ENCODE measurements at regions not wholly inside any gene's neighbourhood (a gene's known extent, or its start where the extent isn't known, plus 50 kb on each side); places are given as distances from the start of the nearest gene placed in this dataset.

DNA sequence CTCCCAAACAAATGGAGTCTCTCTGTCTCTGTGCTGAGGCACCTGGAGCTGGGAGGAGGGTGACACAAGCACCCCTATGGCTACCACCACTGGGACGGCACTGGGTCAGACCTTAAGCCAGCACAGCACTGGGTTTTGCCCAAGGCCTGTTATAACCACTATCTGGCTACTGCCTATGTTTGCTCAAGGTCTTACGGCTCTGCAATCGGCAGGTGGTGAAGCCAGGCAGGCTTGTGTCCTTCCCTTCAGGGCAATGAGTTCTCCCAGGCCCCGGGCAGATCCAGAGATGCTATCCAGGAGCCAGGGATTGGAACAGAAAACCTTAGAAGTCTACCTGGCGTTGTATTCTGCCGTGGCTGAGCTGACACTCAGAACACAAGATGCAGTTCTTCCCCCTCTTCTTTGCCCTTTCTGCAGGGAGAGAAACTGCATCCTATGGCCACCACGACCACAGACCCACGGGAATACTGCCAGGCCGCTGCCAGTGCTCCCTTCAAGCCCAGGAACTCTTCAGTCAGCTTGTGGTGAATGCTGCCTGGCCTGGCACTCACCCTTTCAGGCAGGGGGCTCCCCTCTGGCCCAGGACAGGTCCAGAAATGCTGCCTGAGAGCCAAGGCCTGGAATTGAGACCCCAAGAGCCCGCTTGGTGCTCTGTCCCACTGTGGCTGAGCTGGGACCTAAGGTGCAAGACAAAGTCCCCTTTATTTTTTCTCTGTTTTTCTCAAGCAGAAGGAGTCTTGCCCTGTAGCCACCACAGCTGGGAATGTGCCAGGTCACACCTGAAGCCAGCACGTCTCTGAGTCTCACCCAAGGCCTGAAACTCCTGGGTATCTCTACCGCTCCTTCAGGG, 67.0 kb upstream of the FRMD1 start:
- Histone ChIP-seq H3K4me1 (no peaks in the 10 kb centered on the region), H3K9me3 (no peaks in the 10 kb centered on the region), H3K36me3 (ENCODE audit: low read depth, missing control alignments) (no peaks in the 10 kb centered on the region), H3K27me3 (no peaks in the 10 kb centered on the region), H3K27ac (no peak overlapping the region), H3K4me3 (no peak overlapping the region)
- intact Hi-C loops (cut with DNase I; ENCODE audit: low total_unique reads) = no loop called here
- DNase-seq = no peak
- WGBS, 2 donors = 66 to 84% methylated on average over 5 to 11 of the region's 12 CpGs
- no peak for TF ChIP-seq POLR2A (IDR thresholded peaks at IDR 0.05)
- TF ChIP-seq, protein P1, sequence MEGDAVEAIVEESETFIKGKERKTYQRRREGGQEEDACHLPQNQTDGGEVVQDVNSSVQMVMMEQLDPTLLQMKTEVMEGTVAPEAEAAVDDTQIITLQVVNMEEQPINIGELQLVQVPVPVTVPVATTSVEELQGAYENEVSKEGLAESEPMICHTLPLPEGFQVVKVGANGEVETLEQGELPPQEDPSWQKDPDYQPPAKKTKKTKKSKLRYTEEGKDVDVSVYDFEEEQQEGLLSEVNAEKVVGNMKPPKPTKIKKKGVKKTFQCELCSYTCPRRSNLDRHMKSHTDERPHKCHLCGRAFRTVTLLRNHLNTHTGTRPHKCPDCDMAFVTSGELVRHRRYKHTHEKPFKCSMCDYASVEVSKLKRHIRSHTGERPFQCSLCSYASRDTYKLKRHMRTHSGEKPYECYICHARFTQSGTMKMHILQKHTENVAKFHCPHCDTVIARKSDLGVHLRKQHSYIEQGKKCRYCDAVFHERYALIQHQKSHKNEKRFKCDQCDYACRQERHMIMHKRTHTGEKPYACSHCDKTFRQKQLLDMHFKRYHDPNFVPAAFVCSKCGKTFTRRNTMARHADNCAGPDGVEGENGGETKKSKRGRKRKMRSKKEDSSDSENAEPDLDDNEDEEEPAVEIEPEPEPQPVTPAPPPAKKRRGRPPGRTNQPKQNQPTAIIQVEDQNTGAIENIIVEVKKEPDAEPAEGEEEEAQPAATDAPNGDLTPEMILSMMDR (IDR thresholded peaks at IDR 0.05) = no peak

DNA sequence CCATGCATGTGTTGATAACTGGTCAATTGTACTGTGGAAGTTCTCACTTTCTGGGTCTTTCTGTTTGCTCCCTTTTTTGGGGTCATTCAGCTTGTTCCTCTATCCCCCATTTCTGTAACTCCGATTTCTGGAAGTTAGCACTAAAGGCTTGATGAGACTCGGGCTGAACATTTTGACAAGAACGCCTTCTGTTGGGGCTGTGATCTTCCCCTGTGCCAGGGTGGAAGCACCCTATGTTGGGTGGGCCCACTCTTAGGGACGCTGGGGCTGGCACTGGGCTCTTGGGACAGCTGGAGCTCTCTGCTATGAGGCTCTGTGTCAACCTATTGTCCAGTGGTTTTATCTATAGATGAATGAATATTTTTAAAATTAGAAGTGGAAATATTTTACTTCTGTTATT, 60.1 kb upstream of the FRMD1 start:
- H3K27me3 ChIP-seq = no peaks in the 10 kb centered on the region
- intact Hi-C loops (cut with DNase I; ENCODE audit: low total_unique reads) = no loop called here
- no peaks in the 10 kb centered on the region for H3K36me3 ChIP-seq (ENCODE audit: low read depth, missing control alignments)
- DNase-seq = peak; percentile 10
- TF ChIP-seq POLR2A (IDR thresholded peaks at IDR 0.05) = no peak
- TF ChIP-seq, protein P1 (IDR thresholded peaks at IDR 0.05) = no peak
- WGBS, 2 donors = 83 to 84% methylated on average over 4 of the region's 4 CpGs
- H3K27ac ChIP-seq = no peak overlapping the region
- no peaks in the 10 kb centered on the region for H3K4me1 ChIP-seq
- H3K9me3 ChIP-seq = no peaks in the 10 kb centered on the region
- H3K4me3 ChIP-seq = no peak overlapping the region

DNA sequence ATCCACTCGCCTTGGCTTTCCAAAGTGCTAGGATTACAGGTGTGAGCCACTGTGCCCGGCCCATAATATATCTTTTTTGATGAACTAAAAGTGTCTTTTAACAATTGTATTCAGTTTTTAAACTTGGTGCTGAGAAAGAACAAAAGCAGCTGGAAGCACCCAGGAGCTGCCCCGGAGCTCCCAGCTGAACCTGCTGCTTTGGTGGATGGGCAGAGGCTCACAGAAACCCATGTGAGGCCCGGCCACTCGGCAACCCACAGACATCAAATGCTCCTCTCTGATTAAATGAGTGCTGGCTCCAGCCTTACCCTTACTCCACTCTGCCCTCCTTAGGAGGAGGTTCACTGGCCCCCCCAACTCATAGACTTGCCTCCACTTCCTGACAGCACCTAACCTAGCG, 59.4 kb upstream of the FRMD1 start:
- Histone ChIP-seq H3K27me3 (no peaks in the 10 kb centered on the region), H3K27ac (no peak overlapping the region), H3K4me1 (peaks cover 2% of the 10 kb centered on the region), H3K9me3 (no peaks in the 10 kb centered on the region), H3K36me3 (ENCODE audit: low read depth, missing control alignments) (no peaks in the 10 kb centered on the region), H3K4me3 (no peak overlapping the region)
- TF ChIP-seq POLR2A (IDR thresholded peaks at IDR 0.05) = no peak
- TF ChIP-seq, protein P1 (IDR thresholded peaks at IDR 0.05) = no peak
- peak; percentile 6 for DNase-seq
- 84 to 87% methylated on average over 6 of the region's 6 CpGs for WGBS, 2 donors
- intact Hi-C loops (cut with DNase I; ENCODE audit: low total_unique reads) = no loop called here

DNA sequence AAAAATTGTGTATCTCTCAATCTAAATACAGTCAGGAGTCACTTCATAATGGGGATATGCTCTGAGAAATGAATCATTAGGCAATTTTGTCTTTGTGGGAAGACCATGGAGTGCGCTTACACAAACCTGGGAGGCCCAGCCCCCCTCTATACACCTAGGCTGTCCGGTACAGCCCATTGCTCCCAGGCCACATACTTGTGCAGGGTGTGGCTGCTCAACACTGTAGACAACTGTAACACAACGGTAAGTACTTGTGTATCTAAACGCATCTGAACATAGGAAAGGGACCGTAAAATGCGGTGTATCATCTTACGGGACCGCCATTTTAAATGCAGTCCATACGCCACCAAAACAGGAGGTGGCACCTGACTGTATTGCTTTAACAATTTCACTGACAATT, 58.0 kb upstream of the FRMD1 start:
- H3K27ac ChIP-seq = no peak overlapping the region
- no peaks in the 10 kb centered on the region for H3K36me3 ChIP-seq (ENCODE audit: low read depth, missing control alignments)
- no peaks in the 10 kb centered on the region for H3K9me3 ChIP-seq
- peaks cover 15% of the 10 kb centered on the region for H3K4me1 ChIP-seq
- no peak overlapping the region for H3K4me3 ChIP-seq
- H3K27me3 ChIP-seq = no peaks in the 10 kb centered on the region
- WGBS, 2 donors = 75 to 82% methylated on average over 9 of the region's 9 CpGs
- intact Hi-C loops (cut with DNase I; ENCODE audit: low total_unique reads) = no loop called here
- no peak for TF ChIP-seq POLR2A (IDR thresholded peaks at IDR 0.05)
- TF ChIP-seq, protein P1 (IDR thresholded peaks at IDR 0.05) = no peak
- peak; percentile 1 for DNase-seq

DNA sequence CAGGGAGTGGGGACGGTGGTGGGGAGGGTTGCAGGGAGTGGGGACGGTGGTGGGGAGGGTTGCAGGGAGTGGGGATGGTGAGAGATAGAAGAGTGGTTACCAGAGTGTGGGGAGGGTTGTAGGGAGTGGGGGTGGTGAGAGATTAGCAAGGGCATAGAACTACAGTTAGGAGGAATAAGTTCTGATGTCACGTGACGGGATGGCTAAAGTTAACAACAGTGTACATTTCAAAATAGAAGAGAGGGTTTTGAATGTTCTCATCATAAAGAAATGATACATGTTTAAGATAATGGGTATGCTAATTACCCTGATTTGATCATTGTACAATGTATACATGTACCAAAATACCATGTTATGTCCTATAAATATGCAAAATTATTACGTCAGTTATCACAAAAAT, 57.6 kb upstream of the FRMD1 start:
- intact Hi-C loops (cut with DNase I; ENCODE audit: low total_unique reads) = no loop called here
- Histone ChIP-seq H3K27me3 (no peaks in the 10 kb centered on the region), H3K36me3 (ENCODE audit: low read depth, missing control alignments) (no peaks in the 10 kb centered on the region), H3K27ac (no peak overlapping the region), H3K9me3 (no peaks in the 10 kb centered on the region), H3K4me1 (peaks cover 19% of the 10 kb centered on the region), H3K4me3 (no peak overlapping the region)
- WGBS, 2 donors = 83 to 84% methylated on average over 5 of the region's 5 CpGs
- no peak for TF ChIP-seq POLR2A (IDR thresholded peaks at IDR 0.05)
- TF ChIP-seq, protein P1 (IDR thresholded peaks at IDR 0.05) = no peak
- no peak for DNase-seq

All from testis (tissue), 2 donors.